ENCODE measurements at regions not wholly inside any gene's neighbourhood (a gene's known extent, or its start where the extent isn't known, plus 50 kb on each side); places are given as distances from the start of the nearest gene placed in this dataset.
"Not testable (repeated sequence)": the region's sequence is repeated elsewhere in the genome, so short reads cannot be mapped to it uniquely, and the experiment has no call there.

DNA sequence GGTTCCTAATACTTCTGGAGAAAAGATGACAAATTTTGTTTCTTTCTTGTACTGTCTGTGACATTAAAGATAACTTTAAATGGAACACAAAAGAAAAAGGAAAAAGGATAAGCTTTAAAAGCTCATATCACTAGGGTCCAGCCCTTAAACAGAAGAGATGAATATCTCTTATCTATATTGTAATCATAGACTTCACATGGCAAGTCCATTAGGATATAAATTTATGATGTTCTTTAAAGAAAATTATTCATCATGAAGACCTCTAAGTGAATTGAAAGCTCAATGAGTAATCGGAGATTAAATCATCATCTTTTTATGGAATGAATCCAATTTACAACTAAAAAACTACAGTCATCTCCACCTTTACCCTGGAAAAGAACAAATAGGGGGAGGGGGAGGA, 111.6 kb upstream of the SATB2 start:
- peak; percentile 27 for DNase-seq (ENCODE audit: low spot score)

DNA sequence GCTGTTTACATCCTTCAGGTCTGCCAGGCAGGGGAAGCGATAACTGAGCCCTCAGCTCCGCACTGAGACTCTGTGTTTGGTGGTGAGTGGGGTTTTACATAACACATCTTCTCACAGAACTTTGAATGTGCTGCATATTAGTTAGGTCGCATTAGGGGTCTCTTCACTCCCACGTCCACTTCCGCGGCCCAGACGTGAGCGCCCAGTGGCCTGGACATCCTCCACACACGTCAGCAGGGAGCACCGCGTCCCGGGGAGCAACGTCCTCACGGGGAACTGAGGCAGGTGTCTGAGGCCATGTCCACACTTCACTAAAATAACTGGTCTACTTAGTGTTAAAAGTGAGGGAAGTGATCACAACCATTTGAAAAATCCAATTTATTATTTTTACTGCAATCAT, 100.4 kb upstream of the SATB2 start:
- no peak for DNase-seq (ENCODE audit: low spot score)

DNA sequence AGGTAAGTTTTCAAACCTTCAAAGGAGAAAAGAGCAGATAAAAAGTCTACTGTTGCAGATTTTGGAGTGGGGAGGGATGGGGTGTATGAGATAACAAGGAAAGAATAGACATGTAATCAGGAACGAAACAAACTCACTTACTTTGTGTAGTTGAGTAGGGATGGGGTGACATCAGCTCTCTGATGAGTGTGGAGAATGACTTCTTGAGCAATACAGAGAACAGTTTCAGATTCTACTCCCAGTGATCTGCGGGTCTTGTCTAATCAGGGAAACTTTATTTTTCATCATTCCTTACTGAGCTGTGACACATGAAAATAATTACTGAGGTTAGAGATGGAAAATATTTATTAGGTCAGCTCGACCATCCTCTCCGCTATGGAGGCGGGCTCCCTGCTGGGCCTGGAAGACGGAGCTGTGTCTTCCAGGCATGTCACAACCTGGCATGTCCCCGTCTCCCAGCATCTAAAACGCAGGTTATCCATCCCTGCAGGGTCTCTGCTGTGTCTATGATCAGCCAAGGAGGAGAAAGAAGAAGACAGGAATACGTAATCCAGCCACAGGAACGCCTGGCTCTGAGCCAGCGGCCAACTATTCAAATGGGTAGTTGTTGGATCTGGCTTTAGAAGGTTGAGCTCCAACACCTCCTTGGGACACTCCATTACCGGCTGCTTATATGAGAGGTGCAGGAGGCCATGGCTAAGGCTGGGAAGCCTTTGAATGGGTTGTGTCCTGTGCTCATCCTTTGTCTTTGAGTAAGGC, 99.0 kb upstream of the SATB2 start:
- DNase-seq (ENCODE audit: low spot score) = no peak

DNA sequence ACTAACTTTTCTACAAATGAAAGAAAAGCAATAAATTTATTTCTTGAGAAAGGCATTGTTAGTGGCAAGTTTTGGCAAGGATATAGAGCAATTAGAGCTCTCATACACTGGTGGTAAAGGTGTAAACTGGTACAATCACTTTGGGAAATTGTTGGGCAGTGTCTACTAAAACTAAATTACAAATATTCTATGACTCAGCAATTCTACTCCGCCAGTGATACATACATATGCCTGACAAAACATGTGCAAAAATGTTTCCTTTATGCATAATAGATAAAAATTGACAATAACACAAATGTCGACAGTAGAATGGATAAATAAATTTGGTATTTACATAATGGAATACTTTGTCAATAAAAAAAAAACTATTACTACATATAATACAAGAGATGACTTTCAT, 96.3 kb upstream of the SATB2 start:
- no peak for DNase-seq (ENCODE audit: low spot score)

DNA sequence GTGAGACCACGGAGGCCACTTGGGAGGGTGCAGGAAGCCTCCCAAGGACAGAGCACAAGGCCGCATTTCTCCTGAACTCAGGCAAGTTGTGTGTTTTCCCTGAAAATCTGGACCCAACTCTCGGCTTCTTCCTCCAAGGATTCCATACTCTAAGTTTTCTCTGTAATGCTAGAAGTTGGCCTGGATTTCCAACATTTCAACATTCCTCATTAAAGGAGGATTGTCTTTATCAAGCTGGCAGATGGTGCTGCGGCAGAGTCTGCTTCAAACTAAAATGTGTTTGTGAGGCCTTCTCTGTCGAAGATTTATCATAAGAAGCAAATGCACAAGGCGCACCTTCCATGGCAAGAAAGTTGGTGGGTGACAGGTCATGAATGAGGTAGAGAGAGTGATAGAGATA, 94.4 kb upstream of the SATB2 start:
- DNase-seq (ENCODE audit: low spot score) = no peak

DNA sequence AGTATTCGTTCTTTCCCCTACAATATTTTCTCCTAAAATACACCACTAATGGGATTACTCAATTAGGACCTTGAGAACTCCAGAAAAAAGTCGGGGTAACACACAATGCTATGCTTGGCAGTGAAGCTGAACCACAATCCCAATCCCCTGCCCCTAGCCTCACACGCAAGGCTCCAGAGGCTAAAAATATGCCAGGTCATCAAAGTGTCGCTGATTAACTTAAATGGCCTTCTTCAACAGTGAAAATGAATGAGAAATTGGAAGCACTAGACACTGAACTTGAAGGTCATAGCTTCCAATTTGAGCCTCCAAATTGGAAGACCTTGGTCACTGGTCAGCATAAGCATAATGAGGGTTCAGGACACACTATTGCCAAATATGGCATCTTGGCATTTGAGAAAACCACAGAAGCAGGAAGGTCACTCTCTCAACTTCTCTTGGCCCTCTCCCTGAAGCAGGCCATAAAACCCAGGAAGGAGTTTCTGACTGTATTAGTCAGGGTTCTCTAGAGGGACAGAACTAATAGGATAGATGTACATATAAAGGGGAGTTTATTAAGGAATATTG, 86.0 kb upstream of the SATB2 start:
- DNase-seq (ENCODE audit: low spot score) = no peak

DNA sequence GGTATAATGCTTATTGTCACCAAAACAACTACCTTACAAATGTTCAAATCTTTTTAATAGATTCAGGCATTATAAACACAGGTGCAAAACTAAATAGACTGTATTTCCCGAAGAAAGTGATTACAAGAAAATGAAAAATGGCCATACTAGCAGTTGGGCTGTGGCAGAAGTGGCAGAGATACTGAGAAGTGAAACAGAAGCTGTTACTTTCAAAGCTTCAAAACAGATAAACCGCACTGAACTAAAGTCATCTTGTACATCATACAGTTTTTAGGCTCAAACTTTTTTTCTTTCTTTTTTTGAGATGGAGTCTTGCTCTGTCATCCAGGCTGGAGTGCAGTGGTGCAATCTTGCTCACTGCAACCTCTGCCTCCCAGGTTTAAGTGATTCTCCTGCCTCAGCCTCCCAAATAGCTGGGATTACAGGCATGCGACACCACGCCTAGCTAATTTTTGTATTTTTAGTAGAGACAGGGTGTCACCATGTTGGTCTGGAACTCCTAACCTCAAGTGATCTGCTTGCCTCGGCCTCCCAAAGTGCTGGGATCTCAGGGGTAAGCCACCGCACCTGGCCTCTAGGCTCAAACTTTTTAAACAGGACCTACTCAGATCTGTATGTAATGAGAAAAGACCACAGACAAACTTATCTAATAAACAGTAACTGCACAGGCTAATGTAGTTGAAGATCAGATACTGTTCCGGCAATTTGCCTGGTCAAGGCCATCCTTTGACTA, 77.9 kb upstream of the SATB2 start:
- DNase-seq (ENCODE audit: low spot score) = no peak

DNA sequence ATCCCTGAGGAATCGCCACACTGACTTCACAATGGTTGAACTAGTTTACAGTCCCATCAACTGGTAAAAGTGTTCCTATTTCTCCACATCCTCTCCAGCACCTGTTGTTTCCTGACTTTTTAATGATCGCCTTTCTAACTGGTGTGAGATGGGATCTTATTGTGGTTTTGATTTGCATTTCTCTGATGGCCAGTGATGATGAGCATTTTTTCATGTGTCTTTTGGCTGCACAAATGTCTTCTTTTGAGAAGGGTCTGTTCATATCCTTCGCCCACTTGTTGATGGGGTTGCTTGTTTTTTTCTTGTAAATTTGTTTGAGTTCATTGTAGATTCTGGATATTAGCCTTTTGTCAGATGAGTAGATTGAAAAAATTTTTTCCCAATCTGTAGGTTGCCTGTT, 76.1 kb upstream of the SATB2 start:
- not testable (repeated sequence) for DNase-seq (ENCODE audit: low spot score)

DNA sequence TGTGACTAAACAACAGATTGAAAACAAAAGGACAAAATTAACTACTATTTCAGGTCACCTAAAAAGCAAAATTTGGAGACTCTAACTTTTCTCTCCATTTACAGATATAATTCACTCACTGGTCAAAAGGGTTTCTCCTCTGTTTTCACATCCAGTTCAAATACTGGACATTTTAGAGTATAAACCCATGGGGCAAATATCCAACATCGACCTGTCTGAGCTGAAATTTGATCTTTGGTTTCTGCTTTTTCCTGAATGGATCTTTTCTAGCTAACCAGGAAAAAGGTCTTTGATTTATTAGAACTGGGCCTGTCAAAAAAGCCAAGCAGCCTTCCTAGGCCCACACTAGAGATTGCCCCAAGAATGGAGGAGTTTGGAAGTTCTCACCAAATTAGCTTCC, 69.3 kb upstream of the SATB2 start:
- no peak for DNase-seq (ENCODE audit: low spot score)

DNA sequence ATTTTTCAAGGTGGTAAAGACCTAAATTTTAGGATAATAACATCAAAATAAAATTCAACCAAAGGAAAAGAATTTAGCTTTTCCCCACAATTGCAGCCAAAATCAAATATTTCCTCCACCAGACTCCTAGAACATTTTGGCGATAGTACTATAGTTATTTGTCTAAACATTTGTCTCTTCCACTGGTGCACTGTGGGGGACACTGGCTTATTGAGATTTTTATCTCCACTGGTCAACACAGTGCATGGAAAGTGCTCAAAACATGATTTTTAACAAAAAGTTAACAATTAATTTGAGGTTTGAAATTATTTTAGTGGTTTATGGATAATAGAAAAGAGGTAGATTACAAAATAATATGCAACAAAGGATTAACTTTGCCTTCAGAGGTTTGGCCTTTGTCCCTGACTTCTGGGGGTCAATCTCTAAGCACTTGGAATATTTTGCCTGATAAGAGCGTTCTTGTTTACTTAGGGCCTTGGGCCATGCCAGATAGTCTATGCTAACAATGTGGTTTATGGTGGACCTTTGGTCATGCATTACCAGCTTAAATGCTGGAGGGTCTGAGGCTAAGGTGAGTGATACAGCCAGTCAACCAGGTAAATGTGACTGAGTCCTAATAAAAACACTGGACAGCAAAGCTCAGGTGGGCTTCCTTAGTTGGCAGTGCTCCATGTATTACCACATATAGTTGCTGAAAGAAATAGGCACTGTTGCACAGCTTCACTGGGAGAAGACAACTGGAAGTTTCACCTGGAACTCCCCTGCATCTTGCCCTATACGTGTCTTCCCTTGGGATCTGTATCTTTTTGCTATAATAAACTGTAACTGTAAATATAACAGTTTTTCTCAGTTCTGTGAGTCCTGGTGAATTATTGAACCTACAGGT, 67.2 kb upstream of the SATB2 start:
- DNase-seq (ENCODE audit: low spot score) = no peak

DNA sequence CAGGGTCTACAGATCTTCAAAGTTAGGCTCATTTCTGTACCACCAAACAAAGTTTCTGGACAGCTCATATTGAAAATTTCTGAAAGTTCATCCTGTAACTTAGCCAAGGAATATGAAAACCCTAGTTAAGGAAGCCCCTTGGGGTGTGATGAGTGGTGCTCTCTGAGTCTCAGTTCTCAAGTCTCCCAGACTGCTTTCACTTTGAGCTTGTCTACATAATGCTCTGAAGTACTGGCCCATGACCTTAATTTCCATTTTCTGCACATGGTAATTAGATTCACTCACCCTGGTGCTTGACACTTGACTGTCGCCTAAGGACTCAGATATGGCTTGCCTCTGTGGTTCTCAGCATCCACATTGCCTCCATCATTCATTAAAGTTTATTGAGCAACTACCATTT, 51.7 kb upstream of the SATB2 start:
- DNase-seq (ENCODE audit: low spot score) = no peak
